ENCODE measurements at regions not wholly inside any gene's neighbourhood (a gene's known extent, or its start where the extent isn't known, plus 50 kb on each side); places are given as distances from the start of the nearest gene placed in this dataset.

DNA sequence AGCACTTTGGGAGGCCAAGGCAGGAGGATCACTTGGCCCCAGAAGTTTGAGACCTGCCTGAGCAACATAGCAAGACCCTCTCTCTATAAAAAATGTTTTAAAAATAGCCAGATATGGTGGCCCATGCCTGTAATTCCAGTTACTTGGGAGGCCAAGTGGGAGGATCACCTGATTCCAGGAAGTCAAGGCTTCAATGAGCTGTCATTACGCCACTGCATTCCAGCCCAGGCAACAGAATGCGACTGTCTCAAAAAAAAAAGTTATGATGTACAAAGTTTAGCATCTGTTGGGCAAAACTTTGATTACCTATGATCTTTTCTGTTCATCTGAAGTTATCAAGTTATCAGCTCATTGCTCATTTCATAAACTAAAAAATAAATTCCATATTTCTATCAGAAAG is 504.1 kb upstream of the PKDCC start:
- FAIRE-seq (no peak), DNase-seq (ENCODE audit: low spot score) (no peak)

DNA sequence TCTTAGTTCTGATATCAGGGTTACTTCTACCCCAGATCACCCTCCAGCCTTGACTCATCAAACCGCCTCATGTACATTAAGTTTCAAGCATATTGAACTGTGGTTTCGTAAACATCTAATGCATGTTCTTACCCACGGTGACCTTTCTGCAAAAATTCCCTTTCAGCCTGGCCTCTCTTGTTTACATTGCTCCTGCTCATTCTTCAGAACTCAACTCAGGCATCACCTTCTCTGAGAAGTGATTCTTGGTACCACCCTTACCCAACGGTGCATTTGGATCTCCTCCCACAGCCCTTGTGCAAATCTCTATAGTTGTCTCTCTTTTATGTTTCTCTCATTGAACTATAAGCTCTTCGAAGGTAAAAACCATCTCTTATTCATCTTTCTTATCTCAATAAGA is 503.1 kb upstream of the PKDCC start:
- no peak for DNase-seq (ENCODE audit: low spot score)
- no peak for FAIRE-seq

DNA sequence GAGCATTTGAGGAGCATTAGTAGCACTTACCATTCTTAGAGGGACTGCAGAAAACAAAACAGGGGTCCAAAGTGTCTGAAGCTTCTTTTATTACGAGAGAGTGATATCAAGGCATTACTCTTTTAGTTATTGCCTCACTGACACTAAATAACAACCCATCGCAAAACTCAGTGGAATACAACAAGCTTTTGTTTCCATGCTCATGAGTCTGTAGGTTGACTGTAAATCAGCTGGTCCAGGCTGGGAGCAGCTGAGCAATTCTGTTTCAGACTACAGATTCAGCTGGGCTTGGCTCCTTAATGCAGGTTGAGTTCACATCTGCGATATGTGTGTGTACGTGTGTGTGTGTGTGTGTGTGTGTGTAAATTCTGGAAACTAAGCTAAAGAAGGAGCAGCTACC is 501.8 kb upstream of the PKDCC start:
- FAIRE-seq, result no peak
- no peak for DNase-seq (ENCODE audit: low spot score)

DNA sequence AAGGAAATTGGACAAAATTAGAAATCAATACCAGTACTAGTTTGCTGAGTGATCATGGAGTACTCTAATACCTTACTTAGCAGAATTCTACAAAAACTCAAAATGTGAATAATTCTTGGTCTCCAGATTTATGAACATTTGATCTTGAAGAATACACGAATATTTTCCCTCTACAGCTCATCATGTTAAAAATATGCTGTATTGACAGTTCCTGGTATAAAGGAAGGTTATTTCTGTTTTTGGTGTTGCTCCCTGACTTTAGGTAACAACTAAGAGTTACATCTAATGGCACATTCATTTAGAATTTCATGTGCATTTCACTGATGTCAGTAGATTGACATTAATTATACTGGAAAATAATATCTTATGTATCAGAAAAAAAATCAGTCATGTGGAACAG is 479.2 kb upstream of the PKDCC start:
- FAIRE-seq, result no peak
- no peak for DNase-seq (ENCODE audit: low spot score)

DNA sequence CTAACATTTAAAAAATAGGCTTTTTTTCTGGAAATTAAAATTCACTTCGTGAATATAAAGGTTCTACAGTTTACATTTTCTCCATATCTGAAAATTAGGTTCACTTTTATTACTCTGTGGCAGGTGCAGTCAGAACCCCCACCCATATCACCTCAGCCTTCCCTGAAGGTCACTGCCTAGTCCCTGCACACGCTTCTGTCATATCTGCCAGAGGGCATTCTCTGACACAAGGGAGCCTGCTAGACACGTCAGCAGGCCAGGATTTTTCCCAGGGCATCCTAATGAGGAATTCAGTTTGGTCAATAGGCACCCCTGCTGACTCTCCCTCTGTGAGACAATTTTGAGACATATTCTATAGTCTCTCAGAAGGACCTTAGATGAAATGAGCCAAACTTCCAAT is 475.7 kb upstream of the PKDCC start:
- DNase-seq (ENCODE audit: low spot score) (no peak), FAIRE-seq (no peak)

DNA sequence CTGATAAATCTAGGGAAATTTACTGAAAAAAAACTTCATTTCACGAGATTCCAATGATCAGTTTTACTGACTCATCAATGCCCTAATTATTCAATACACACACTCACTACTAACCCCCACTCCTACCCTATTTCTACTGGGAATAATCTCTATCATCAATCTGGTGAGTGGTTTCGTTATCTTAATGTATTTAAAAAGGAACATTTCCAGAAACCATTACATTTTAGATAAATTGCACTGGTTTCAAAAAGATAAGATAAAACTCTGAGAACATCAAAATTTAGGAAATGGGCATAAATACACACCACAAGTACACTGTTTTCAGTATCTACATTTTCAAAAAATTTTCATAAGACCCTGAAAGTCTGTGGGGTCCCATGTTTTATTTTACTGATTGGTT is 471.4 kb upstream of the PKDCC start:
- DNase-seq (ENCODE audit: low spot score) (no peak), FAIRE-seq (no peak)

DNA sequence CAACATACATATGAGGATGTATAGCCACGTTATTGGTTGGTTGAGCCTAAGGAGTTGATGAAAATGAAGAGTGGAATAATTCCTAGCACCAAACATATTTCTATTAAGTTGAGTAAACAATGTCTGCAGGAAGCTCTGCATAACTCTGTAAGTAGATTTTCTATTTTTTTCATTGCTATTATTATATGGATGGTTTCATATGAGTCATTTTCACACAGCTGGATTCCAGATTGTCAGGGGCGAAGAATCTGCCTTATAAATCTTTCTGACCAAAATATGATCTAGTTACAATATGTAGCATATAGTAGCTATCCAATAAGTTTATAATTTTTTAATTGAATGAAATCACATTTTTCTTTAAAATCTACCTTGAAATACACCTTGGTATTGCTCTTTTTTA is 468.0 kb upstream of the PKDCC start:
- no peak for FAIRE-seq
- DNase-seq (ENCODE audit: low spot score), result no peak

GRCh38 chr2:41580806-41581205 is 467.0 kb upstream of the PKDCC start:
- FAIRE-seq (no peak), DNase-seq (ENCODE audit: low spot score) (no peak)

DNA sequence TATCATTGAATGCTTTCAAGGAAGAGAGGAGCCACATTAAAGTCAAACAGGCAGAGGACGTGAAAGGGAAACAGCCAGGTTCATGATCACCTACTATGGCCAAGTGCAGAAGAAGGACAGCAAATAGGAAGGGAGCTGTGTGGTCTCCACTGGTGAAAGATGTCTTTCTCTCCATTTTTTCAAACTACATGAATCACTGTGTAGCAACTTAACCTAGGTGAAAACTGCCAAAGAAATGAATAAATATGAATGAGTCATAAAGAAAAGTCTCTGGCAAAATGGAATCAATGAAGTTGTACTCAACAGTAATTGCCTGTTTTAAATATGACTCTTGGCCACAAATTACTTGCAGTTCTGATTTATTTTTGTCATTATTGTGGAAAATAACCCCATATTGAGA is 452.6 kb upstream of the PKDCC start:
- no peak for FAIRE-seq
- DNase-seq (ENCODE audit: low spot score), result no peak

- no peak for FAIRE-seq
- DNase-seq (ENCODE audit: low spot score), result no peak
These were observed 450.1 kb upstream of the PKDCC start for GRCh38 chr2:41597680-41598079.

DNA sequence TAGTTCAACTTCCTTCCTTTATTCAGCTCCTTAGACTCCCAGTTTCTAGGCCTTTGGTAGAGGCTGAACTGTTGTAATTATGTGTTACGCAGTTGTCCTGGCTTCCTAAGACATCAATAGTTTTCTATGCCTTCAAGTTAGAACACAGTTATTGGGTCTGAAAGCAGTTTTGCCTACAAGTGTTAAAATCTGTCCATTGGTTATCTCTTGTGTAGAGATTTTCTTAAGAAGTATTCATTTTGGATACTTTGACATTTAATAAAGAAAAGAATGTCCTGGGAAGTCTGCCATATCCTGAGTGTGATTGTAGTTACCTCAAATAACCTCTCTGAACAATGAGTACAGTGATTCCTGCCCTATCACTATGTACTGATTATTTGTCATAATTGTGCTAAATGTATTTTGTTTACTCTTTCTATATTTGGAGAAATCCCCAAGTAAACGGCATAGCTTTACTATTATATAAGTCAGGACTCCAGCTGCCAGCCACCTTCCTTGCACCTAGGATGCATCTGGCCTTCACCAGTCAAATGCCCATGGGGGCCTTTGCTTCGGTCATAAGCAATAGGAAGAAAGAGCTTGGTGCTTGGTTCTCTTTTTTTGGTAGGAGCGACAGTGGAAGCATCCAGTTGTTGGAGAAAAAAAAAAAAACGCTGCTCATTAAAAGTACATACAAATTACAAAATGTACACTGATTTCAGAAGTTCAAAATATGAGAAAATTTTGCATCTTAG is 449.5 kb upstream of the PKDCC start:
- DNase-seq (ENCODE audit: low spot score) (no peak), FAIRE-seq (no peak)

DNA sequence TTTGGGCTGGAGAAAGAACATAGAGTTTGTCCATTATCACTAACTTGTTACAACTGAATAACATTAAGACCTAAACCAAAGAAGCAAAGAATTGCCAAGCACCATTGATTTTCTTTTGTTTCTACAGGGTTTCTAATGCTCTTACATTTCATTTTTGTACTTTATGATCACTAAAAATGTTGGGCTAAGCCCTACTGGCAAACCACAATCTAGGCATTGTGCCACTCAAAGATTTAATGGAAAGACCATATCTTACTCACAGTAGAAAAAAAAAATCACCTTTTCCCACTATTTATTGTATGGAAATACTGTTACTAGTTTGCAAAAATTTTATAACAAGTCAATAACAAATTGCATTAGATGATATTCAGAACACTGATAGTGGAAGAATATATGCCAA is 447.4 kb upstream of the PKDCC start:
- DNase-seq (ENCODE audit: low spot score) (no peak), FAIRE-seq (no peak)

DNA sequence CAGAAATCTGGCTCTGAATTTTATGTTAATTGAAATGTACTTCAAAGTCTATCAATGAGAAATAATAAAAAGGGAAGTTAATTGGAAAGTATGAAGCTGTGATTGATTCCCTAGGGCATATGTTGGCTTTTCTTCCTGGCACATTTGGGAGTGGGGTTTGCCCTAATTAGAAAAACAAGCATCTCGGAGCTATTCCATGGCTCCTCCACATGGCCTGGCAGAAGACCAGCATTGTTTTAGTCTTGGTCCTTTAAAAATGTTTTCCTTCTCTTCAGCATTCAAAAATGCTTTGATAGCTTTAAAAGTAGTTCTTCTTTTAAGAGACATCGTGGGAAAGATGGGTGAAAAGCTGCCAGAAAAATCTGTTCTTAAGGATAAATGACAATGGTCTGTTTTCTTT is 445.5 kb upstream of the PKDCC start:
- DNase-seq (ENCODE audit: low spot score) (no peak), FAIRE-seq (no peak)

DNA sequence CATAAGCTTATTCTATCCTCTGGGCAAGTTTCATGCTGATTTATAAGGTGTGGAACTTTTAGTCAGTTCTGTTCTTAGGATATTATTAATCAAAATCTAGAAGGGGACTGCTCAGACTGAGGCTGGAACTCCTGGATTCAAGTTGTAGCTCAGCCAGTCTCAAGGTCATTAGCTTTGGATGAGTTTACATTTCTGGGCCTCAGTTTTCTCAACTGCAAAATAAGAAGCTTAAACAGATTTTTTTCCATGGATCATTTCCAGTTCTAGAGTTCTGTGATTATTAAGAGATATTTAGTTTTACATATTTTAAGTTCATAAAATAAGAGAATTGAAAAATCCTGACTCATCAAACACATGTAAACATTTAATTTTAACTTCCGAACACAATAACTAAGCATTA is 442.5 kb upstream of the PKDCC start:
- FAIRE-seq (no peak), DNase-seq (ENCODE audit: low spot score) (no peak)

DNA sequence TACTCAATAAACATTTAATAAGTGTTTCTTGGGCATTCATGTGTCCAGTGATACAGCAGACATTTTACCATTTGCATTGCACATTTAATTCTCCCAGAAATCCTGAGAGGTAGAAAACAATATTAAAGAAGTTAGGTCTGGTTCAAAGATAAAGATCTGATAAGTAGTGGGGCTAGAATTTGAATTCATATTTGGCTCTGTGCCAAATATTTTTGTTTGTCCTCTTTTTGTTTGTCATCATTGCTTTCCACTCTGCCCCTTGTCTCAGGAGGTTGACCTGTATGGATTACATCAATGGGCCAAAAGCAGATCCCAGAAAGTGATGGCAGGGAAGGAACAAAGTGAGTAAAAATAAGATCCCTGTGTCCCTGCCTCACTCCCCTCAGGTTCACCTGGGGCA is 441.9 kb upstream of the PKDCC start:
- no peak for DNase-seq (ENCODE audit: low spot score)
- no peak for FAIRE-seq

DNA sequence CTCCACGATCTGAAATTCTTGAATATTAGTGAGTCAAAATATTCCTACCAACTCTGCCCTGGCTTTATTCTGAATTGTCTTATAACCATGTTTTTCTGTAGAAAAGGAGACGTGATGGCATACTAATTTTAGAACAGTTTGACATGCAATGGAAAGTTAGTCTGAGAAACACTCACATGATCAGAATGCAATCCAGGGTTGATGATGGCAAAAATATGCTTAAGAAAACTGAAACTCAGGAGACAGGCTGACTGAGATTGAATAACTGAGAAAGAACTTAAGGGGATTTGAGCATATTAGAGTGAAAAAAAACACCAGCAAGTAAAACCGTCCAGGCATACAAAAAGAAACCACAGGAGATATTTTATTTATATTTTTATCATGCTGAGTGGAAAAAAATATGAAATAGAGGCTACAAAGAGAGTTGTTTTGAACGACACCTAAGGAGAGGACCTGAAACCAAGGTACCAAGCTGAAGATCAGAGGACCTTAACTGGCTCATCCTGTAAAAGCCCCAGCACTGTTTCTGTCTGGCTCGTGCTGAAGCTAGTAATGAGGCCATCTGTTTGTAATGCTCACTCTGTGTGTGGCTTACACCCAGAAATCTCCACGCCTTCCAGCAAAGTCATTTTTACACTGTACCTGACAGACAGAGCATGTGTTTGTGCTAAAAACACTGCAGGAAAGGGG is 437.2 kb upstream of the PKDCC start:
- FAIRE-seq, result no peak
- no peak for DNase-seq (ENCODE audit: low spot score)

- FAIRE-seq, result no peak
These were observed 429.1 kb upstream of the PKDCC start for GRCh38 chr2:41618754-41619153.

GRCh38 chr2:41621095-41621494 is 426.7 kb upstream of the PKDCC start:
- no peak for DNase-seq (ENCODE audit: low spot score)
- FAIRE-seq, result no peak

More at GRCh38 chr2:41618754-41619153, 429.1 kb upstream of the PKDCC start:
- no peak for DNase-seq (ENCODE audit: low spot score)

- FAIRE-seq (no peak), DNase-seq (ENCODE audit: low spot score) (no peak)
These were observed 426.3 kb upstream of the PKDCC start for GRCh38 chr2:41621563-41621962.

- DNase-seq (ENCODE audit: low spot score) (no peak), FAIRE-seq (no peak)
These were observed 425.5 kb upstream of the PKDCC start for GRCh38 chr2:41622301-41622700.

DNA sequence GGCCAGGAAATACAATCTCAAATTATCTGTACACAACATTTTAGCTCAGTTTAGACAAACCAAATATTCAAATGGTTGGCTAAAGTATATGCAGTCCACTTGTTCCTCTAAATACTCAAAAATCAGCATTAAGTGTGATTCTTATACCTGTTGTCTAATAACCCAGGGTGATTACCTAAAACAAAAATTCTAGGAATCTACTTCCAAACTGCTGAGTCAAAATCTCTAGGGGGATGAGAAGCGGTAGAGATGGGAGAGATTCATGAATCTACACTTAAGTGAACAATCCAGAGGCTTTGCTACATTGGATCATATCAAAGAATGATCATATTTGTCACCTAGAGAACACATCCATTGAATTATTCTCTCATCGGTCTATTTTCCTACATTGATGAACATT is 420.9 kb upstream of the PKDCC start:
- no peak for FAIRE-seq

DNA sequence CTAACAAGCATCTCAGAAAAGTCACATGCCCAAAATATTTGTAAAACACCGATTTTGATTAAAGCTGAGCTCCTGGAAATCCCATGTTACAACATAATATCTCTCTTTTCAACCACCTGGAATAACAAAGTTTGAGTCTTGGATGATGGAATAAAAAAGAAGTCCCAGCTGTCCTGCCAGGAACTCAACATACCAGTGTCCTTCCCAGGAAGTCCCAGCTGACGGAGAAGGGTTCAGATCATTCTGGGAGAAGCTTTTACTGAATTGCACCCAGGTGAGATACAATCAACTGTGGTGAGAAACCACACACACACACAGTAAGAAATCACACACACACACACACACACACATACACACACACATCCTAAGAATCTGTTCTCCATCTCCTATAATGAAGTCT is 413.1 kb upstream of the PKDCC start:
- DNase-seq (ENCODE audit: low spot score) (no peak), FAIRE-seq (no peak)

More for the DNA sequence above, 420.9 kb upstream of the PKDCC start:
- no peak for DNase-seq (ENCODE audit: low spot score)

DNA sequence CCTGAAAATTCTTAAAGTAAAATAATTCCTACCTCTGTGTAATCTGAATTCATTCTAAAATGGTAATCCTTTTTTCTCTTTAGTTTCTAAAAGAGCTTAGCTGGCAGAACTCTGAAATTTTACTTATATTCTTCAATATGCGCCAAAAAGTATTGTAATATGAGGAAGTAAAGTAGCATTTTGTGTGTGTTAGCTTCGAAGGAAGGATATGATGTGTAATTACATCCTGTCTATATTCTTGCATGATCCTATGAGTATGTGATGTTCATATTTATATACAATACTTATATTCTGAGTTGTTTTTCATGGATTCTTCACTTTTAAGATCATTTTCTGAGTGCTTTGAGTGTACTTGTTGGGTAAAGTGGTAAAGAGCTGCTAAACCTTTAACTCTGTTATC is 402.9 kb upstream of the PKDCC start:
- no peak for FAIRE-seq
- no peak for DNase-seq (ENCODE audit: low spot score)
